Body of pancreas (tissue), 4 donors: ENCODE measurements at regions not wholly inside any gene's neighbourhood (a gene's known extent, or its start where the extent isn't known, plus 50 kb on each side); places are given as distances from the start of the nearest gene placed in this dataset.

Experiments
- POLR2A ChIP-seq, 3 donors: fragments of 450-650 bp; IDR thresholded peaks; one replicate each; pipeline ENCODE4 v1.6.1; 2016; ENCODE audit warnings: antibody characterized with exemption in 3 of 3, mild to moderate bottlenecking in 2 of 3
- TF ChIP-seq, protein P1 (sequence below), 7 experiments: fragments of 450-650 bp in 4 of 7; fragments of 200-600 bp in 3 of 7; sonication (generic) in 3 of 7; IDR thresholded peaks; one replicate each; pipeline ENCODE4 v1.5.1; 2016 to 2019; ENCODE audit warnings: antibody characterized with exemption in 7 of 7

DNA sequence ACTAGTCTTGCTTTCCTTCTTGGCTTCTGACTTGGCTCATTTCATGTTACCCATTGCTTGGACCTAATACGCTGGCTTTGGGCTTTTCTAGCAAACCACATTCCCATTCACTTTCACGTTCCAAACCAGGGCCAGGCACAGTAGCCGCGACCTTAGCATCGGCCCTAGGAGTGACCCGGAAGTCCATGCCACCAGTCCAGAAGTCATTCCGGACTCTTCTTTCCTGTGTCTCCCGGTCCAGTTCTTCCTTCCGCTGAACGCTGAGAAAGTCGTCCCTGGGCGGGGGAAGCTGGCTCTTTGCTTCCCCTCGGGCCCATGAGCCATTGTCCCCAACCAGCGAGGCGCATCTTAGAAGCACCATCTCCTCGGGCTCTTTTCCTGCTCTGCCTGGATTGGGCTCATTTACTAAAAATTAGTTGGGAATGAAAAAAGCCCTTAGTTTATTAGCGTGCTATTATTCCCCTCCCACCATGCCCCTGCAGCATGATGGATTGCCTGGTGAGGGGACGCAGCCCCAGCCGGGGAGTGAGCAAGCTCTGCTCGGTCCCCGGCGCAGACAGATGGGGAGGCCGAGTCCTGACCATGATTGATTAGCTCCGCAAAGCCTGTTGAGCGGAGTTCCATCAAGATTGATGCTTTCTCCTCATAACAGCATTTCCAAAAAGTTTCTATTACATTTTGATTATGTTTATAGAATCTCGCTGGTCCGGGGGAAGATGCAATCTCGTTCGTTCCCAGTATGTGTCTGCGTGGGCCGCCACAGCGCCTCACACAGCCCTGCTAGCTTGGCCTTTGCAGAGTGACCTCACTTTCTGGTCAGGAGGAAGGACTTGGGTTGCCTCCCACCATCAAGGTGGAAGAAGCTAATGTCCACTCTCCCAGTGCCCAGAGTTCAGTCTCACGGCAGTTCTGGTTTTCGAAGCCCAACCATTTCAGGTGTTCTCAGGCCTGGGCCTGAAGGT, 115.1 kb upstream of the TOP1 start:
- no peak for TF ChIP-seq POLR2A (IDR thresholded peaks at IDR 0.05)
- TF ChIP-seq, protein P1, sequence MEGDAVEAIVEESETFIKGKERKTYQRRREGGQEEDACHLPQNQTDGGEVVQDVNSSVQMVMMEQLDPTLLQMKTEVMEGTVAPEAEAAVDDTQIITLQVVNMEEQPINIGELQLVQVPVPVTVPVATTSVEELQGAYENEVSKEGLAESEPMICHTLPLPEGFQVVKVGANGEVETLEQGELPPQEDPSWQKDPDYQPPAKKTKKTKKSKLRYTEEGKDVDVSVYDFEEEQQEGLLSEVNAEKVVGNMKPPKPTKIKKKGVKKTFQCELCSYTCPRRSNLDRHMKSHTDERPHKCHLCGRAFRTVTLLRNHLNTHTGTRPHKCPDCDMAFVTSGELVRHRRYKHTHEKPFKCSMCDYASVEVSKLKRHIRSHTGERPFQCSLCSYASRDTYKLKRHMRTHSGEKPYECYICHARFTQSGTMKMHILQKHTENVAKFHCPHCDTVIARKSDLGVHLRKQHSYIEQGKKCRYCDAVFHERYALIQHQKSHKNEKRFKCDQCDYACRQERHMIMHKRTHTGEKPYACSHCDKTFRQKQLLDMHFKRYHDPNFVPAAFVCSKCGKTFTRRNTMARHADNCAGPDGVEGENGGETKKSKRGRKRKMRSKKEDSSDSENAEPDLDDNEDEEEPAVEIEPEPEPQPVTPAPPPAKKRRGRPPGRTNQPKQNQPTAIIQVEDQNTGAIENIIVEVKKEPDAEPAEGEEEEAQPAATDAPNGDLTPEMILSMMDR (IDR thresholded peaks at IDR 0.05) = no peak
